ENCODE measurements at regions not wholly inside any gene's neighbourhood (a gene's known extent, or its start where the extent isn't known, plus 50 kb on each side); places are given as distances from the start of the nearest gene placed in this dataset.
"Not testable (repeated sequence)": the region's sequence is repeated elsewhere in the genome, so short reads cannot be mapped to it uniquely, and the experiment has no call there.

GRCh38 chr5:123936548-123936947, 424.6 kb downstream of the CSNK1G3 start:
- ChIA-PET POLR2A (no interaction called here), CTCF (ENCODE audit: low intra/inter-chr PET ratio, low total read pairs) (no interaction called here)
- FAIRE-seq: no peak
- H3K27ac ChIP-seq (ENCODE audit: extremely low read length, insufficient read depth, low read length): no peak overlapping the region
- H3K79me2 ChIP-seq (ENCODE audit: insufficient read depth, low read length): no peaks in the 10 kb centered on the region
- no peaks in the 10 kb centered on the region for H3K27me3 ChIP-seq (ENCODE audit: control insufficient read depth in 1 of 2, insufficient read depth in 2 of 2, low read length in 2 of 2)
- peaks cover 4% of the 10 kb centered on the region for H3K9me3 ChIP-seq (ENCODE audit: low read length)
- in situ Hi-C loops (cut with HindIII; ENCODE audit: extremely low pct_ligation_motif_present, low pct_unique_long_range_greater_than_20kb) (no loop called here), intact Hi-C loops (cut with micrococcal nuclease; ENCODE audit: unreplicated experiment) (loop anchor here (5.0 to 10.0 kb wide), 3 partner anchors 351 to 871 kb away; no protein-coding TSS in a partner anchor)
- no peak overlapping the region for H2AFZ ChIP-seq (ENCODE audit: low read length)
- no peak overlapping the region for H3K9ac ChIP-seq (ENCODE audit: insufficient read depth, low read depth, low read length)
- no peak for DNase-seq (ENCODE audit: low spot score)
- no peak for TF ChIP-seq SP1 (IDR thresholded peaks at IDR 0.05)
- TF ChIP-seq SP1 (CRISPR knock-in tag; IDR thresholded peaks at IDR 0.05): no peak
- TF ChIP-seq CEBPB (IDR thresholded peaks at IDR 0.05; ENCODE audit: borderline replicate concordance, low read depth, low read length): no peak
- BruUV-seq (replicated peaks): no TSS peak
- no peaks in the 10 kb centered on the region for H3K36me3 ChIP-seq (replicated peaks in 1 of 2; ENCODE audit: control insufficient read depth in 1 of 2, insufficient read depth in 2 of 2, low read length in 2 of 2)
- H3K4me2 ChIP-seq (ENCODE audit: low read depth, low read length): no peak overlapping the region
- H3K4me1 ChIP-seq (ENCODE audit: insufficient read depth, low read length): no peaks in the 10 kb centered on the region
- no peak overlapping the region for H3K4me3 ChIP-seq (replicated peaks in 1 of 3; ENCODE audit: insufficient read depth in 1 of 3, low read depth in 2 of 3, low read length in 3 of 3)
- no peaks in the 10 kb centered on the region for H4K20me1 ChIP-seq (ENCODE audit: insufficient read depth, low read length)
- 55% methylated on average over 4 of the region's 4 CpGs for WGBS (ENCODE audit: low lambda C conversion rate)
- ATAC-seq: no peak

- FAIRE-seq; CTCF ChIA-PET (ENCODE audit: low intra/inter-chr PET ratio, low total read pairs); H3K4me3 ChIP-seq (replicated peaks in 1 of 3; ENCODE audit: insufficient read depth in 1 of 3, low read depth in 2 of 3, low read length in 3 of 3); H3K9ac ChIP-seq (ENCODE audit: insufficient read depth, low read depth, low read length); H3K79me2 ChIP-seq (ENCODE audit: insufficient read depth, low read length); H3K4me1 ChIP-seq (ENCODE audit: insufficient read depth, low read length); H3K27ac ChIP-seq (ENCODE audit: extremely low read length, insufficient read depth, low read length); H3K36me3 ChIP-seq (replicated peaks in 1 of 2; ENCODE audit: control insufficient read depth in 1 of 2, insufficient read depth in 2 of 2, low read length in 2 of 2); H3K27me3 ChIP-seq (ENCODE audit: control insufficient read depth in 1 of 2, insufficient read depth in 2 of 2, low read length in 2 of 2); DNase-seq (ENCODE audit: low spot score); in situ Hi-C loops (cut with HindIII; ENCODE audit: extremely low pct_ligation_motif_present, low pct_unique_long_range_greater_than_20kb); H3K9me3 ChIP-seq (ENCODE audit: low read length); POLR2A ChIA-PET; H3K4me2 ChIP-seq (ENCODE audit: low read depth, low read length); H2AFZ ChIP-seq (ENCODE audit: low read length); H4K20me1 ChIP-seq (ENCODE audit: insufficient read depth, low read length); ATAC-seq; BruUV-seq (replicated peaks): not testable (repeated sequence)
- intact Hi-C loops (cut with micrococcal nuclease; ENCODE audit: unreplicated experiment): loop anchor here (10.0 kb wide), 1 partner anchor 591 kb away; no protein-coding TSS in a partner anchor
- TF ChIP-seq ZNF281 (CRISPR knock-in tag; IDR thresholded peaks at IDR 0.05; ENCODE audit: borderline replicate concordance): peak; percentile 51; the same call in 1 of the 2 replicates
- WGBS (ENCODE audit: low lambda C conversion rate): 0% methylated on average over 7 of the region's 7 CpGs
These were observed 421.8 kb downstream of the CSNK1G3 start for GRCh38 chr5:123933812-123934211.
